ENCODE measurements at regions not wholly inside any gene's neighbourhood (a gene's known extent, or its start where the extent isn't known, plus 50 kb on each side); places are given as distances from the start of the nearest gene placed in this dataset.

DNA sequence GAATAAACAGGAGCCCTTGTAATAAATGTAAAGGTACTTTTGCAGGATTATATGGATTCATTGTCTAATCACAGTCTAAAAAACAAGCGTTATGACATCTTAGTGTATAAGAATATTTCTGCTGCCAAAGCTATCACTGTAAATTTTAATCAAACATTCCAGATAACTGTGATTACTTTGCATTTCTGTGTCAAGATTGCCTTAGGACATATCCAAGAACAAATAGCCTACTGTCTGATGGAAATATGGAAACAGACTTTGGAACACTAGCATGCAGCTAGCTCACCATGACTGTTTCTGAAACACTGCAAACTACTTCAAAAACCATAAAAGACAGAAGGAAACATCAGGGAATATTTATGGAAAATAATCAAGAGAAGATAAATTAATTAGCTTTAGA, 248.7 kb upstream of the ASCC3 start:
- TF ChIP-seq, protein P1, sequence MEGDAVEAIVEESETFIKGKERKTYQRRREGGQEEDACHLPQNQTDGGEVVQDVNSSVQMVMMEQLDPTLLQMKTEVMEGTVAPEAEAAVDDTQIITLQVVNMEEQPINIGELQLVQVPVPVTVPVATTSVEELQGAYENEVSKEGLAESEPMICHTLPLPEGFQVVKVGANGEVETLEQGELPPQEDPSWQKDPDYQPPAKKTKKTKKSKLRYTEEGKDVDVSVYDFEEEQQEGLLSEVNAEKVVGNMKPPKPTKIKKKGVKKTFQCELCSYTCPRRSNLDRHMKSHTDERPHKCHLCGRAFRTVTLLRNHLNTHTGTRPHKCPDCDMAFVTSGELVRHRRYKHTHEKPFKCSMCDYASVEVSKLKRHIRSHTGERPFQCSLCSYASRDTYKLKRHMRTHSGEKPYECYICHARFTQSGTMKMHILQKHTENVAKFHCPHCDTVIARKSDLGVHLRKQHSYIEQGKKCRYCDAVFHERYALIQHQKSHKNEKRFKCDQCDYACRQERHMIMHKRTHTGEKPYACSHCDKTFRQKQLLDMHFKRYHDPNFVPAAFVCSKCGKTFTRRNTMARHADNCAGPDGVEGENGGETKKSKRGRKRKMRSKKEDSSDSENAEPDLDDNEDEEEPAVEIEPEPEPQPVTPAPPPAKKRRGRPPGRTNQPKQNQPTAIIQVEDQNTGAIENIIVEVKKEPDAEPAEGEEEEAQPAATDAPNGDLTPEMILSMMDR (IDR thresholded peaks at IDR 0.05), result no peak
- TF ChIP-seq POLR2A (IDR thresholded peaks at IDR 0.05), result no peak

Data from right lobe of liver (tissue), 4 donors.